OCI-LY7 (cell line): ENCODE measurements at regions not wholly inside any gene's neighbourhood (a gene's known extent, or its start where the extent isn't known, plus 50 kb on each side); places are given as distances from the start of the nearest gene placed in this dataset.

Source experiments
- BruUV-seq: library from RNA; stranded (reverse); fragments of 400-500 nt; replicated peaks from 2 replicates; lab custom pipeline; 2021; lab: Mats Ljungman, UMichigan
- CTCF ChIA-PET: fragments of 300-600 bp; sonication (Branson Sonifier 250); formaldehyde crosslinking; loops from one replicate; lab custom pipeline; 2022; ENCODE audit warnings: antibody characterized with exemption; ENCODE audit not compliant: unreplicated experiment; lab: Charles Lee
- POLR2A ChIA-PET: fragments of 300-600 bp; sonication (Branson Sonifier 250); formaldehyde crosslinking; loops from one replicate; lab custom pipeline; 2022; ENCODE audit warnings: antibody characterized with exemption; lab: Charles Lee
- DNase-seq: peaks from one replicate; pipeline ENCODE4 v3.0.0-alpha.2; 2015; ENCODE audit warnings: low spot score
- H2AFZ ChIP-seq: fragments of 200-600 bp; sonication (generic), shearing (Covaris generic); 2 replicates; pipeline ENCODE4 v1.6.1; 2014; ENCODE audit warnings: mild to moderate bottlenecking, antibody characterized with exemption, low read length, moderate library complexity
- H3K27ac ChIP-seq: fragments of 200-600 bp; sonication (generic); 2 replicates; pipeline ENCODE4 v1.5.1; 2014; ENCODE audit warnings: mixed run types, low read depth, mild to moderate bottlenecking, moderate library complexity, low read length, inconsistent platforms; ENCODE audit not compliant: poor library complexity, severe bottlenecking
- H3K36me3 ChIP-seq: fragments of 200-600 bp; sonication (generic); 2 replicates; pipeline ENCODE4 v1.6.1; 2014; ENCODE audit warnings: mild to moderate bottlenecking, antibody characterized with exemption, low read length, moderate library complexity, mixed read lengths; ENCODE audit not compliant: insufficient read depth
- H3K4me1 ChIP-seq: fragments of 200-600 bp; sonication (generic); 2 replicates; pipeline ENCODE4 v1.5.1; 2014; ENCODE audit warnings: mild to moderate bottlenecking, low read length; ENCODE audit not compliant: insufficient read depth, poor library complexity, severe bottlenecking
- H3K4me2 ChIP-seq: fragments of 200-600 bp; sonication (generic); 2 replicates; pipeline ENCODE4 v1.6.1; 2014; ENCODE audit warnings: mild to moderate bottlenecking, low read length
- H3K4me3 ChIP-seq: fragments of 200-600 bp; sonication (generic); 2 replicates; pipeline ENCODE4 v1.5.1; 2014; ENCODE audit warnings: mild to moderate bottlenecking, low read depth, low read length; ENCODE audit not compliant: poor library complexity, severe bottlenecking
- H3K79me2 ChIP-seq: fragments of 200-600 bp; sonication (generic); 2 replicates; pipeline ENCODE4 v1.6.1; 2016; ENCODE audit warnings: low read depth, mild to moderate bottlenecking, low read length, moderate library complexity, mixed read lengths; ENCODE audit not compliant: insufficient read depth
- H3K9me2 ChIP-seq: fragments of 200-600 bp; sonication (generic); 2 replicates; pipeline ENCODE4 v1.6.1; 2016; ENCODE audit warnings: mild to moderate bottlenecking, low read length, mixed read lengths; ENCODE audit not compliant: insufficient read depth
- H3K9me3 ChIP-seq: fragments of 200-600 bp; sonication (generic); 2 replicates; pipeline ENCODE4 v1.6.1; 2014; ENCODE audit warnings: mild to moderate bottlenecking, mixed run types, low read length, mixed read lengths
- H4K20me1 ChIP-seq: fragments of 200-600 bp; sonication (generic); 2 replicates; pipeline ENCODE4 v1.6.1; 2014; ENCODE audit warnings: mild to moderate bottlenecking, antibody characterized with exemption, low read length, moderate library complexity, mixed read lengths; ENCODE audit not compliant: insufficient read depth
- CTCF ChIP-seq: fragments of 200-600 bp; sonication (generic); conservative IDR thresholded peaks from 2 replicates; pipeline ENCODE4 v1.5.1; 2014; ENCODE audit warnings: mild to moderate bottlenecking, antibody characterized with exemption, low read length, moderate library complexity, mixed read lengths
- EZH2phosphoT487 ChIP-seq: fragments of 200-600 bp; sonication (generic); IDR thresholded peaks from 2 replicates; pipeline ENCODE4 v1.6.1; 2018; ENCODE audit warnings: low read depth, borderline replicate concordance, mild to moderate bottlenecking, mixed run types, antibody characterized with exemption, low read length, moderate library complexity, mixed read lengths
- intact Hi-C: fragments of 100-400 bp; cut with micrococcal nuclease; formaldehyde crosslinking; loops from one replicate; pipeline ENCODE4 v1.10.0; 2022; ENCODE audit not compliant: unreplicated experiment

- H3K9me2 ChIP-seq = no peaks in the 10 kb centered on the region
- POLR2A ChIA-PET = interaction anchor here (0.6 kb wide), 2 partner anchors 28 to 154 kb away, joined by 3 read pairs; no protein-coding TSS in a partner anchor
- no peak overlapping the region for H2AFZ ChIP-seq
- no peak overlapping the region for H3K4me2 ChIP-seq
- no peak overlapping the region for H3K4me3 ChIP-seq
- intact Hi-C loops = no loop called here
- H3K36me3 ChIP-seq = no peaks in the 10 kb centered on the region
- H3K4me1 ChIP-seq = no peaks in the 10 kb centered on the region
- no peaks in the 10 kb centered on the region for H3K79me2 ChIP-seq
- H3K27ac ChIP-seq = no peak overlapping the region
- no peaks in the 10 kb centered on the region for H3K9me3 ChIP-seq
- no peaks in the 10 kb centered on the region for H4K20me1 ChIP-seq
- no peak for DNase-seq
- no TSS peak for BruUV-seq
- CTCF ChIA-PET = no interaction called here
- no peak for TF ChIP-seq EZH2phosphoT487
- no peak for TF ChIP-seq CTCF
Observed at GRCh38 chr16:9371713-9372448, 280.4 kb downstream of the HAPSTR1 start.

GRCh38 chr16:9372934-9373890, 281.8 kb downstream of the HAPSTR1 start:
- no peaks in the 10 kb centered on the region for H3K36me3 ChIP-seq
- H3K4me1 ChIP-seq = no peaks in the 10 kb centered on the region
- H4K20me1 ChIP-seq = no peaks in the 10 kb centered on the region
- H2AFZ ChIP-seq = no peak overlapping the region
- intact Hi-C loops = no loop called here
- DNase-seq = no peak
- H3K27ac ChIP-seq = no peak overlapping the region
- no peaks in the 10 kb centered on the region for H3K9me2 ChIP-seq
- CTCF ChIA-PET = no interaction called here
- POLR2A ChIA-PET = no interaction called here
- no peaks in the 10 kb centered on the region for H3K79me2 ChIP-seq
- H3K4me2 ChIP-seq = no peak overlapping the region
- TF ChIP-seq CTCF = 0 out of 2 replicates have a peak, but pooled peaks have one; percentile 21
- no peak for TF ChIP-seq EZH2phosphoT487
- no TSS peak for BruUV-seq
- H3K4me3 ChIP-seq = no peak overlapping the region
- no peaks in the 10 kb centered on the region for H3K9me3 ChIP-seq
